Neural progenitor cell (in vitro differentiated cells): ENCODE measurements at regions not wholly inside any gene's neighbourhood (a gene's known extent, or its start where the extent isn't known, plus 50 kb on each side); places are given as distances from the start of the nearest gene placed in this dataset.

ENCODE experiments used
- DNase-seq: peaks from one replicate; pipeline ENCODE4 v3.0.0-alpha.2; 2016; ENCODE audit warnings: low spot score
- H2AFZ ChIP-seq: fragments of 200-600 bp; sonication (generic); replicated peaks from 2 replicates; pipeline ENCODE4 v1.6.1; 2016; ENCODE audit warnings: antibody characterized with exemption
- H3F3A ChIP-seq: fragments of 200-600 bp; sonication (generic); 2 replicates; pipeline ENCODE4 v1.6.1; 2016; ENCODE audit warnings: antibody characterized with exemption, low read depth
- H3K27ac ChIP-seq: fragments of 200-600 bp; sonication (generic); 2 replicates; pipeline ENCODE4 v1.5.1; 2016; ENCODE audit warnings: mild to moderate bottlenecking
- H3K27me3 ChIP-seq: fragments of 200-600 bp; sonication (generic); 2 replicates; pipeline ENCODE4 v1.6.1; 2016; ENCODE audit warnings: mild to moderate bottlenecking, moderate library complexity
- H3K36me3 ChIP-seq: fragments of 200-600 bp; sonication (generic); 2 replicates; pipeline ENCODE4 v1.5.1; 2016
- H3K4me1 ChIP-seq: fragments of 200-600 bp; sonication (generic); 2 replicates; pipeline ENCODE4 v1.6.1; 2016; ENCODE audit warnings: mixed run types
- H3K4me2 ChIP-seq: fragments of 200-600 bp; sonication (generic); 2 replicates; pipeline ENCODE4 v1.6.1; 2016
- H3K4me3 ChIP-seq: fragments of 200-600 bp; sonication (generic); 2 replicates; pipeline ENCODE4 v1.5.1; 2016
- H3K79me2 ChIP-seq: fragments of 200-600 bp; sonication (generic); 2 replicates; pipeline ENCODE4 v1.6.1; 2016; ENCODE audit warnings: low read depth
- H3K9ac ChIP-seq: fragments of 200-600 bp; sonication (generic); 2 replicates; pipeline ENCODE4 v1.6.1; 2016
- H3K9me3 ChIP-seq: fragments of 200-600 bp; sonication (generic); 2 replicates; pipeline ENCODE4 v1.5.1; 2016; ENCODE audit warnings: low read depth
- H4K20me1 ChIP-seq: fragments of 200-600 bp; sonication (generic); 2 replicates; pipeline ENCODE4 v1.6.1; 2016; ENCODE audit warnings: low read depth
- H3K27ac Mint-ChIP-seq: 3 replicates; pipeline ENCODE4 v1.8.0; 2021; ENCODE audit warnings: mixed read lengths
- H3K27me3 Mint-ChIP-seq: 2 replicates; pipeline ENCODE4 v1.8.0; 2022; ENCODE audit warnings: low read depth, mild to moderate bottlenecking, inconsistent platforms, moderate library complexity, mixed read lengths; ENCODE audit not compliant: insufficient read depth
- H3K36me3 Mint-ChIP-seq: 3 replicates; pipeline ENCODE4 v1.8.0; 2021; ENCODE audit warnings: mixed read lengths
- H3K4me1 Mint-ChIP-seq: 3 replicates; pipeline ENCODE4 v1.8.0; 2021; ENCODE audit warnings: mixed read lengths
- H3K4me3 Mint-ChIP-seq: 3 replicates; pipeline ENCODE4 v1.8.0; 2021; ENCODE audit warnings: mild to moderate bottlenecking, moderate library complexity, mixed read lengths
- H3K9me3 Mint-ChIP-seq: 3 replicates; pipeline ENCODE4 v1.8.0; 2020; ENCODE audit warnings: mixed read lengths
- CTCF ChIP-seq: fragments of 200-600 bp; sonication (generic); IDR thresholded peaks from 2 replicates; pipeline ENCODE4 v1.5.1; 2017; ENCODE audit warnings: antibody characterized with exemption, mild to moderate bottlenecking
- EZH2 ChIP-seq: fragments of 200-600 bp; sonication (generic); IDR thresholded peaks from 2 replicates; pipeline ENCODE4 v1.6.1; 2017; ENCODE audit warnings: antibody characterized with exemption, mild to moderate bottlenecking, moderate library complexity
- EZH2phosphoT487 ChIP-seq: fragments of 200-600 bp; sonication (generic); IDR thresholded peaks from 2 replicates; pipeline ENCODE4 v1.6.1; 2017; ENCODE audit warnings: antibody characterized with exemption

GRCh38 chr16:54381601-54382313 is 95.2 kb upstream of the IRX3 start:
- Histone ChIP-seq H3K4me1 (no peaks in the 10 kb centered on the region), H3F3A (no peaks in the 10 kb centered on the region), H3K9ac (no peak overlapping the region), H4K20me1 (no peaks in the 10 kb centered on the region), H3K79me2 (no peaks in the 10 kb centered on the region), H3K4me2 (no peak overlapping the region), H3K4me3 (no peak overlapping the region), H3K27ac (no peak overlapping the region), H3K36me3 (no peaks in the 10 kb centered on the region), H3K9me3 (no peaks in the 10 kb centered on the region), H2AFZ (no peak overlapping the region), H3K27me3 (no peaks in the 10 kb centered on the region)
- Mint-ChIP-seq H3K27ac (no peak overlapping the region), H3K9me3 (peaks cover 51% of the 10 kb centered on the region), H3K36me3 (peaks cover 11% of the 10 kb centered on the region), H3K27me3 (peaks cover 7% of the 10 kb centered on the region), H3K4me3 (no peak overlapping the region), H3K4me1 (no peaks in the 10 kb centered on the region)
- TF ChIP-seq CTCF (no peak), EZH2 (no peak), EZH2phosphoT487 (no peak)
- no peak for DNase-seq

- peak; percentile 75 for DNase-seq
- no peak overlapping the region for H3K27ac ChIP-seq
- peaks cover 38% of the 10 kb centered on the region for H3K4me1 Mint-ChIP-seq
- H3K9me3 ChIP-seq: no peaks in the 10 kb centered on the region
- peak overlapping the region; percentile 5 for H3K4me2 ChIP-seq
- H3K27me3 ChIP-seq: no peaks in the 10 kb centered on the region
- H3F3A ChIP-seq: peaks cover 15% of the 10 kb centered on the region
- no peaks in the 10 kb centered on the region for H4K20me1 ChIP-seq
- H3K79me2 ChIP-seq: no peaks in the 10 kb centered on the region
- no peak overlapping the region for H3K4me3 ChIP-seq
- no peak overlapping the region for H3K9ac ChIP-seq
- peaks cover 26% of the 10 kb centered on the region for H3K9me3 Mint-ChIP-seq
- H3K36me3 ChIP-seq: no peaks in the 10 kb centered on the region
- no peak for TF ChIP-seq EZH2
- no peak for TF ChIP-seq CTCF
- no peak for TF ChIP-seq EZH2phosphoT487
- no peak overlapping the region for H3K4me3 Mint-ChIP-seq
- H3K27ac Mint-ChIP-seq: peak overlapping the region; percentile 74
- H2AFZ ChIP-seq: no peak overlapping the region
- H3K4me1 ChIP-seq: peaks cover 27% of the 10 kb centered on the region
- H3K27me3 Mint-ChIP-seq: peaks cover 23% of the 10 kb centered on the region
- peaks cover 6% of the 10 kb centered on the region for H3K36me3 Mint-ChIP-seq
Measured at GRCh38 chr16:54375071-54375470, 88.5 kb upstream of the IRX3 start.

- no peak overlapping the region for H3K4me2 ChIP-seq
Measured at GRCh38 chr16:54373534-54374520, 87.2 kb upstream of the IRX3 start.

More at GRCh38 chr16:54373534-54374520, 87.2 kb upstream of the IRX3 start:
- Histone ChIP-seq H3K27ac (no peak overlapping the region), H2AFZ (no peak overlapping the region), H3K4me3 (no peak overlapping the region), H3F3A (peaks cover 15% of the 10 kb centered on the region), H4K20me1 (no peaks in the 10 kb centered on the region), H3K9me3 (no peaks in the 10 kb centered on the region), H3K27me3 (no peaks in the 10 kb centered on the region), H3K79me2 (no peaks in the 10 kb centered on the region), H3K36me3 (no peaks in the 10 kb centered on the region), H3K4me1 (peaks cover 29% of the 10 kb centered on the region), H3K9ac (no peak overlapping the region)
- no peak for DNase-seq
- peaks cover 13% of the 10 kb centered on the region for H3K9me3 Mint-ChIP-seq
- no peak for TF ChIP-seq EZH2
- no peak for TF ChIP-seq EZH2phosphoT487
- no peak for TF ChIP-seq CTCF
- no peaks in the 10 kb centered on the region for H3K36me3 Mint-ChIP-seq
- H3K4me3 Mint-ChIP-seq: peak overlapping the region; percentile 28
- H3K27me3 Mint-ChIP-seq: peaks cover 19% of the 10 kb centered on the region
- peaks cover 46% of the 10 kb centered on the region for H3K4me1 Mint-ChIP-seq
- peak overlapping the region; percentile 44 for H3K27ac Mint-ChIP-seq
